K562 (cell line): ENCODE measurements at regions not wholly inside any gene's neighbourhood (a gene's known extent, or its start where the extent isn't known, plus 50 kb on each side); places are given as distances from the start of the nearest gene placed in this dataset.

Experiments
- ATAC-seq: fragments of 200-7000 bp; cut with Tn5 transposase; 3 replicates; pipeline ENCODE4 v1.9.1; 2020; ENCODE audit warnings: moderate library complexity
- BruUV-seq: library from RNA; stranded (reverse); fragments of 400-500 nt; replicated peaks from 2 replicates; lab custom pipeline; 2021; lab: Mats Ljungman, UMichigan
- CTCF ChIA-PET: fragments of 300-600 bp; formaldehyde crosslinking; extraction: SDS; loops from one replicate; lab custom pipeline; 2021; ENCODE audit warnings: low intra/inter-chr PET ratio; lab: Yijun Ruan, JAX
- POLR2A ChIA-PET: fragments of 300-600, 350-650 bp; sonication (Branson Sonifier 250); formaldehyde crosslinking; extraction: SDS; loops from one replicate; lab custom pipeline; 2021; ENCODE audit warnings: antibody characterized with exemption, inconsistent platforms; lab: Yijun Ruan, JAX
- DNase-seq, 4 experiments: peaks; one replicate each; pipeline versions ENCODE4 v3.0.0 to v3.0.0-alpha.2; 2011 to 2018; ENCODE audit warnings: low spot score in 3 of 4, mixed read lengths in 3 of 4; ENCODE audit errors: extremely low read depth in 1 of 4
- FAIRE-seq: peaks from 2 replicates; lab custom pipeline; 2011; peaks lifted over from hg19 to GRCh38; lab: Jason Lieb, UNC
- H2AFZ ChIP-seq: 2 replicates; pipeline ENCODE4 v1.6.0; 2011; ENCODE audit warnings: low read depth, low read length, control low read depth, inconsistent platforms
- H3K27ac ChIP-seq: fragments of 200-600 bp; 3 replicates; pipeline ENCODE4 v1.8.0; 2011; ENCODE audit warnings: low read depth, mild to moderate bottlenecking, control low read depth, inconsistent platforms, low read length, moderate library complexity, mixed read lengths; ENCODE audit errors: extremely low read depth
- H3K27me3 ChIP-seq, 2 experiments: fragments of 300-600 bp in 1 of 2; 2 replicates in 1 of 2; 3 replicates in 1 of 2; pipeline versions ENCODE4 v1.6.0 to v1.8.0; 2011; ENCODE audit warnings: inconsistent platforms in 2 of 2, low read length in 2 of 2, mild to moderate bottlenecking in 1 of 2, mixed read lengths in 1 of 2, moderate library complexity in 1 of 2; ENCODE audit not compliant: control insufficient read depth in 2 of 2, insufficient read depth in 2 of 2
- H3K36me3 ChIP-seq: fragments of 300-600 bp; 3 replicates; pipeline ENCODE4 v1.8.0; 2011; ENCODE audit warnings: mild to moderate bottlenecking, low read length, inconsistent platforms; ENCODE audit not compliant: control insufficient read depth, insufficient read depth
- H3K4me1 ChIP-seq, 2 experiments: fragments of 200-600 bp in 1 of 2; replicated peaks in 1 of 2; 2 replicates in 1 of 2; 3 replicates in 1 of 2; pipeline versions ENCODE4 v1.5.1 to v1.8.0; 2011; ENCODE audit warnings: inconsistent platforms in 2 of 2, low read length in 2 of 2, mild to moderate bottlenecking in 1 of 2, mixed read lengths in 1 of 2, moderate library complexity in 1 of 2; ENCODE audit not compliant: control insufficient read depth in 2 of 2, insufficient read depth in 2 of 2
- H3K4me2 ChIP-seq: 2 replicates; pipeline ENCODE4 v1.6.1; 2011; ENCODE audit warnings: low read length, control low read depth, inconsistent platforms, mixed read lengths; ENCODE audit not compliant: insufficient read depth
- H3K4me3 ChIP-seq: fragments of 200-600 bp; sonication (generic), shearing (Covaris generic); 2 replicates; pipeline ENCODE4 v1.5.1; 2016; ENCODE audit warnings: control low read depth, inconsistent platforms
- H3K79me2 ChIP-seq: fragments of 200-600 bp; 3 replicates; pipeline ENCODE4 v1.8.0; 2011; ENCODE audit warnings: low read length, inconsistent platforms; ENCODE audit not compliant: control insufficient read depth, insufficient read depth
- H3K9ac ChIP-seq, 2 experiments: 2 replicates each; pipeline versions ENCODE4 v1.6.0 to v1.6.1; 2011; ENCODE audit warnings: low read depth in 2 of 2, low read length in 2 of 2, control low read depth in 1 of 2, inconsistent platforms in 1 of 2, mild to moderate bottlenecking in 1 of 2, mixed read lengths in 1 of 2; ENCODE audit not compliant: insufficient read depth in 1 of 2
- H3K9me1 ChIP-seq: one replicate; pipeline ENCODE4 v1.6.0; 2011; ENCODE audit warnings: inconsistent platforms, mild to moderate bottlenecking, low read length, moderate library complexity; ENCODE audit not compliant: control insufficient read depth, insufficient read depth
- H3K9me3 ChIP-seq: replicated peaks from 2 replicates; pipeline ENCODE4 v1.5.1; 2011; ENCODE audit warnings: low read depth, low read length, inconsistent platforms; ENCODE audit not compliant: control insufficient read depth, insufficient read depth
- H4K20me1 ChIP-seq: replicated peaks from 2 replicates; pipeline ENCODE4 v1.6.1; 2011; ENCODE audit warnings: low read length, inconsistent platforms, mixed read lengths; ENCODE audit not compliant: control insufficient read depth, insufficient read depth
- RFX1 ChIP-seq: fragments of 450-650 bp; IDR thresholded peaks from 2 replicates; pipeline ENCODE4 v1.6.1; 2016; ENCODE audit warnings: mild to moderate bottlenecking, moderate library complexity
- ZNF583 ChIP-seq: fragments of 250-450 bp; sonication (Bioruptor Pico); IDR thresholded peaks from 2 replicates; pipeline ENCODE4 v1.4.0; 2020
- ZNF584 ChIP-seq: fragments of 200-800 bp; sonication (Bioruptor generic); IDR thresholded peaks from 2 replicates; pipeline ENCODE4 v1.6.1; 2016; ENCODE audit warnings: low read depth, mild to moderate bottlenecking, missing genetic modification characterization, missing compliant biosample characterization
- WGBS: fragments of 100-300 bp; shearing (Covaris generic); methylation state at CpG from one replicate; pipeline ENCODE4 v1.1.6; 2016; ENCODE audit warnings: low coverage, mixed read lengths; ENCODE audit not compliant: insufficient coverage; ENCODE audit errors: missing lambda C conversion rate; 5-methylcytosine and 5-hydroxymethylcytosine counted together
- in situ Hi-C: fragments of 300-500 bp; cut with MboI; formaldehyde crosslinking; loops from 4 replicates; pipeline ENCODE4 v1.15.0; 2018; ENCODE audit warnings: inconsistent platforms, mixed read lengths
- intact Hi-C: fragments of 100-400 bp; cut with micrococcal nuclease; formaldehyde crosslinking; loops from 2 replicates; pipeline ENCODE4 v1.14.2; 2022
- TF ChIP-seq, protein P1 (sequence below): fragments of 450-650 bp; IDR thresholded peaks from 2 replicates; pipeline ENCODE4 v1.6.1; 2016; ENCODE audit warnings: low read depth, mild to moderate bottlenecking, moderate library complexity

DNA sequence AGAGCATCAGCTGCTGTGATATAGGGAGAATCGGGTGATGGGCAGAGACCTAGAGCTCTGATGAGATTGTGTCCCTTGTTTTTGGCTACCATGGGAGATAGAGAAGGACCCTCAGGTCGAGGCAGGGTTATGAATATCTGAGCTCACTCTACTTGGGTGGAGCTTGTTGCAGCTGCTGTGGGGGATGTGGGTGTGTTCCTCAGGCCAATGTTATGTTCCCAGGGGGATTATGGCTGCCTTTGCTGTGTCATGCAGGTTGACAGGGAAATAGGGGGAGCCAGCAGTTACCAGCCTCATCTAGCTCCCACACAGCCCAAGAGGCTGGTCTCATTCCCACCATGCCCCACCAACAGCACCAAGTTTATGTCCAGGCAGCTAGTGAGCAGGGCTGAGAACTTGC lies 131.5 kb downstream of the TRIM42 start:
- Histone ChIP-seq H3K4me3 (no peak overlapping the region), H3K9ac (no peak overlapping the region), H3K36me3 (no peaks in the 10 kb centered on the region), H3K4me1 (no peaks in the 10 kb centered on the region), H3K9me1 (no peaks in the 10 kb centered on the region), H2AFZ (no peak overlapping the region), H3K27me3 (no peaks in the 10 kb centered on the region), H4K20me1 (no peaks in the 10 kb centered on the region), H3K79me2 (no peaks in the 10 kb centered on the region), H3K27ac (no peak overlapping the region), H3K4me2 (no peak overlapping the region), H3K9me3 (no peaks in the 10 kb centered on the region)
- no TSS peak for BruUV-seq
- in situ Hi-C loops (no loop called here), intact Hi-C loops (no loop called here)
- DNase-seq (no peak), FAIRE-seq (no peak), ATAC-seq (no peak)
- WGBS = 0% methylated on average over 2 of the region's 2 CpGs
- ChIA-PET CTCF (no interaction called here), POLR2A (interaction anchor here (0.8 kb wide), 1 partner anchor 12 kb away, joined by 3 read pairs; no protein-coding TSS in a partner anchor)
- TF ChIP-seq ZNF584 (CRISPR knock-in tag) (no peak), ZNF583 (CRISPR knock-in tag) (no peak)

DNA sequence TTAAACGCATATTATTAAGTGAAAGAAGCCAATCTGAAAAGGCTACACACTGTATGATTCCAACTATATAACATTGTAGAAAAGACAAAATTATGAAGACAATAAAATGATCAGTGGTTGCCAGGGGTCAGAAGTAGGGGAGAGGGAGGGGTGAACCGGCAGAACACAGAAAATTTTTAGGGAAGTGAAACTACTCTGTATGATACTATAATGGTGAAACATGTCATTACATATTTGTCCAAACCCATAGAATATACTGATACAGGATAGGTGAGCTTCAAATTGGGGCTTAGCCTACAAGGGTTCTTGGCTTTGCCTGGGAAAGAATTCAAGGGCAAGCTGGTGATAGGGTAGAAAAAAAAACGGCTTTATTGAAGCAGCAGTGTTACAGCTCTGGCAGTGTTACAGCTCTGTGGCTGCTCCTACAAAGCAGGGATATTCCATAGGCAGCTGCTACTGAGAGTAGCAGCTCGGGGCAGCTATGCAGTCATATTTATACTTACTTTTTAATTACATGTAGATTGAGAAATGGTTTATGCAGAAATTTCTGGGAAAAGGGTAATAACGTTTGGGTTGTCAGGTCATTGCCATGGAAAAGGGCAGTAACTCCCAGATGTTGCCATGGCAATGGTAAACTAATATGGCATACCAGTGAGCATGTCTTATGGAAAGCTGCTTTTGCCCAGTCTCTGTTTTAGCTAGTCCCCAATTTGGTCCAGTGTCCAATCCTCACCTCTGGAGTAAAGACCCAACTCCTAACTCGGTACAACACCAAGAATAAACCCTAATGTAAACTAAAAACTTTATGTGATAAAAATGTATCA lies 125.1 kb upstream of the SLC25A36 start:
- TF ChIP-seq RFX1 = peak; percentile 45
- TF ChIP-seq, protein P1, sequence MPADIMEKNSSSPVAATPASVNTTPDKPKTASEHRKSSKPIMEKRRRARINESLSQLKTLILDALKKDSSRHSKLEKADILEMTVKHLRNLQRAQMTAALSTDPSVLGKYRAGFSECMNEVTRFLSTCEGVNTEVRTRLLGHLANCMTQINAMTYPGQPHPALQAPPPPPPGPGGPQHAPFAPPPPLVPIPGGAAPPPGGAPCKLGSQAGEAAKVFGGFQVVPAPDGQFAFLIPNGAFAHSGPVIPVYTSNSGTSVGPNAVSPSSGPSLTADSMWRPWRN = no peak
- Histone ChIP-seq H4K20me1 (no peaks in the 10 kb centered on the region), H3K9ac (no peak overlapping the region), H3K9me1 (no peaks in the 10 kb centered on the region), H3K9me3 (no peaks in the 10 kb centered on the region), H3K4me2 (no peak overlapping the region), H3K79me2 (no peaks in the 10 kb centered on the region), H3K27me3 (no peaks in the 10 kb centered on the region), H3K27ac (no peak overlapping the region), H3K4me3 (no peak overlapping the region), H3K4me1 (no peaks in the 10 kb centered on the region), H3K36me3 (no peaks in the 10 kb centered on the region), H2AFZ (no peak overlapping the region)
- no TSS peak for BruUV-seq
- WGBS = 0% methylated on average over 6 of the region's 6 CpGs
- CTCF ChIA-PET = no interaction called here
- DNase-seq = no peak
- POLR2A ChIA-PET = no interaction called here
- in situ Hi-C loops (no loop called here), intact Hi-C loops (no loop called here)
- no peak for ATAC-seq
- FAIRE-seq = no peak
